Panc1 (cell line): ENCODE measurements at regions not wholly inside any gene's neighbourhood (a gene's known extent, or its start where the extent isn't known, plus 50 kb on each side); places are given as distances from the start of the nearest gene placed in this dataset.

Experiments
- ATAC-seq: fragments of 200-7000 bp; cut with Tn5 transposase; 2 replicates; pipeline ENCODE4 v1.9.1; 2020; ENCODE audit warnings: mild to moderate bottlenecking, moderate library complexity
- BruUV-seq: library from RNA; stranded (reverse); fragments of 400-500 nt; replicated peaks from 2 replicates; lab custom pipeline; 2021; lab: Mats Ljungman, UMichigan
- CTCF ChIA-PET: fragments of 300-600 bp; sonication (Branson Sonifier 250); formaldehyde crosslinking; loops from one replicate; lab custom pipeline; 2022; ENCODE audit warnings: antibody characterized with exemption; lab: Charles Lee
- POLR2A ChIA-PET: fragments of 300-600 bp; sonication (Branson Sonifier 250); formaldehyde crosslinking; loops from one replicate; lab custom pipeline; 2022; ENCODE audit warnings: antibody characterized with exemption; lab: Charles Lee
- DNase-seq: peaks from one replicate; pipeline ENCODE4 v3.0.0-alpha.2; 2010; ENCODE audit warnings: low read depth, low spot score
- H3K27ac ChIP-seq: 2 replicates; pipeline ENCODE4 v1.5.1; 2011; ENCODE audit warnings: mild to moderate bottlenecking, low read length, inconsistent platforms
- H3K27me3 ChIP-seq: fragments of 200-500 bp; sonication (Bioruptor generic); 2 replicates; pipeline ENCODE4 v1.6.0; 2014; ENCODE audit warnings: low read length, inconsistent platforms; ENCODE audit not compliant: control insufficient read depth, insufficient read depth
- H3K36me3 ChIP-seq: fragments of 200-500 bp; sonication (Bioruptor generic); 2 replicates; pipeline ENCODE4 v1.5.1; 2014; ENCODE audit warnings: inconsistent platforms, mild to moderate bottlenecking, low read length, moderate library complexity; ENCODE audit not compliant: control insufficient read depth, insufficient read depth
- H3K4me1 ChIP-seq: 2 replicates; pipeline ENCODE4 v1.5.1; 2011; ENCODE audit warnings: inconsistent platforms, mild to moderate bottlenecking, low read length, moderate library complexity; ENCODE audit not compliant: control insufficient read depth, insufficient read depth
- H3K4me3 ChIP-seq, 2 experiments: 2 replicates each; pipeline ENCODE4 v1.5.1; 2011 to 2012; ENCODE audit warnings: low read depth in 2 of 2, low read length in 2 of 2, mild to moderate bottlenecking in 2 of 2, inconsistent platforms in 1 of 2, moderate library complexity in 1 of 2
- H3K9me3 ChIP-seq: fragments of 200-500 bp; sonication (Bioruptor generic); 2 replicates; pipeline ENCODE4 v1.5.1; 2014; ENCODE audit warnings: low read depth, mild to moderate bottlenecking, inconsistent platforms, low read length, moderate library complexity; ENCODE audit not compliant: control insufficient read depth, insufficient read depth
- POLR2AphosphoS5 ChIP-seq: IDR thresholded peaks from 2 replicates; pipeline ENCODE4 v1.6.1; 2012; ENCODE audit warnings: mild to moderate bottlenecking, low read depth, low read length, moderate library complexity
- REST ChIP-seq, 2 experiments: IDR thresholded peaks; 2 replicates each; pipeline ENCODE4 v1.6.1; 2011 to 2012; ENCODE audit warnings: low read depth in 2 of 2, control low read depth in 1 of 2, low read length in 1 of 2, mild to moderate bottlenecking in 1 of 2, moderate library complexity in 1 of 2; ENCODE audit not compliant: insufficient read depth in 1 of 2
- SIN3A ChIP-seq: IDR thresholded peaks from 2 replicates; pipeline ENCODE4 v1.6.1; 2012; ENCODE audit warnings: low read depth, mild to moderate bottlenecking, low read length, moderate library complexity, borderline replicate concordance; ENCODE audit not compliant: insufficient read depth
- TCF7L2 ChIP-seq: IDR thresholded peaks from 2 replicates; pipeline ENCODE4 v1.6.1; 2011; ENCODE audit warnings: mild to moderate bottlenecking, low read depth, low read length, inconsistent platforms
- in situ Hi-C: cut with HindIII; loops from 2 replicates; pipeline ENCODE4 v1.10.0; 2016; ENCODE audit warnings: low sequenced_read_pairs, low pct_unique_long_range_greater_than_20kb
- intact Hi-C: fragments of 100-400 bp; cut with micrococcal nuclease; formaldehyde crosslinking; loops from one replicate; pipeline ENCODE4 v1.10.0; 2022; ENCODE audit not compliant: unreplicated experiment
- TF ChIP-seq, protein P1 (sequence below): fragments of 450-650 bp; IDR thresholded peaks from 2 replicates; pipeline ENCODE4 v1.5.1; 2017; ENCODE audit warnings: mild to moderate bottlenecking

GRCh38 chr5:108636135-108636853 lies 111.4 kb upstream of the FER start:
- no TSS peak for BruUV-seq
- no peak overlapping the region for H3K27ac ChIP-seq
- ChIA-PET POLR2A (interaction anchor here (0.6 kb wide), 1 partner anchor 1228 kb away, joined by 3 read pairs; no protein-coding TSS in a partner anchor), CTCF (no interaction called here)
- ATAC-seq, result no peak
- no peaks in the 10 kb centered on the region for H3K4me1 ChIP-seq
- peaks cover 3% of the 10 kb centered on the region; the same call in 1 of the 2 replicates for H3K27me3 ChIP-seq
- in situ Hi-C loops (no loop called here), intact Hi-C loops (no loop called here)
- TF ChIP-seq SIN3A, result no peak
- TF ChIP-seq, protein P1, sequence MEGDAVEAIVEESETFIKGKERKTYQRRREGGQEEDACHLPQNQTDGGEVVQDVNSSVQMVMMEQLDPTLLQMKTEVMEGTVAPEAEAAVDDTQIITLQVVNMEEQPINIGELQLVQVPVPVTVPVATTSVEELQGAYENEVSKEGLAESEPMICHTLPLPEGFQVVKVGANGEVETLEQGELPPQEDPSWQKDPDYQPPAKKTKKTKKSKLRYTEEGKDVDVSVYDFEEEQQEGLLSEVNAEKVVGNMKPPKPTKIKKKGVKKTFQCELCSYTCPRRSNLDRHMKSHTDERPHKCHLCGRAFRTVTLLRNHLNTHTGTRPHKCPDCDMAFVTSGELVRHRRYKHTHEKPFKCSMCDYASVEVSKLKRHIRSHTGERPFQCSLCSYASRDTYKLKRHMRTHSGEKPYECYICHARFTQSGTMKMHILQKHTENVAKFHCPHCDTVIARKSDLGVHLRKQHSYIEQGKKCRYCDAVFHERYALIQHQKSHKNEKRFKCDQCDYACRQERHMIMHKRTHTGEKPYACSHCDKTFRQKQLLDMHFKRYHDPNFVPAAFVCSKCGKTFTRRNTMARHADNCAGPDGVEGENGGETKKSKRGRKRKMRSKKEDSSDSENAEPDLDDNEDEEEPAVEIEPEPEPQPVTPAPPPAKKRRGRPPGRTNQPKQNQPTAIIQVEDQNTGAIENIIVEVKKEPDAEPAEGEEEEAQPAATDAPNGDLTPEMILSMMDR, result no peak
- no peak for TF ChIP-seq TCF7L2
- TF ChIP-seq POLR2AphosphoS5, result no peak
- TF ChIP-seq REST (IDR thresholded peaks at IDR 0.05; ENCODE audit: insufficient read depth in 1 of 2, low read depth in 2 of 2, low read length in 1 of 2), result no peak
- H3K4me3 ChIP-seq, result no peak overlapping the region
- no peak for DNase-seq
- H3K36me3 ChIP-seq, result no peaks in the 10 kb centered on the region
- no peaks in the 10 kb centered on the region for H3K9me3 ChIP-seq

DNA sequence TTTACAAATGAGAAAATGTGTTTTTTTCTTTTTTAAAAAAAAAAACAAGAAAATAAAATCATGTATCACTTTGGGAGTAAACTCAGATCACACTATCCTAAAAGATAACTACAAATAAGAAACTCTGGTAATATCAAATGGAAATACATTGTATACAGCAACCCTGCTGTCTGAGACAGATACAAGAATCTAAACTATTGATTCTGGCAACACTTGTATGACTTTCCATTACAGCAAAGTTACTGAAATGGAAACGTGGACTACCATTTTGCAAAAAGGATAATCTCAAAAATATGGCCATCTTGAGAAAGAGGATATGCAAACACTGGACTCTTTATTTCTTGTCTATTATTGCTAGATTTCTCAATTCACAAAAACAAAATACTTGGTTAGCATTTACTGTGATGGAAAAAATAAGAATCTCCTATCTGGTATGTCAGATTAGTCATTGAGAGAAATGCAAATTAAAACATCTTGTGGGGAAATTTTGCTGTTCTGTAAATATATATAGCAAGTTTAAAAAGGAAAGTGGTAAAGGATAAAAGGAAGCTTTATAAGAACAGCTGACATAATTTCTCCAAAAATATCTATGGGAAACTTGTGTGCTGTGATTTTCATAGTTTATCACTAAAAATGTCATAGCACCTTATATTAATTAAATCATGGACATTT lies 112.9 kb upstream of the FER start:
- ATAC-seq (no peak), DNase-seq (no peak)
- POLR2A ChIA-PET, result no interaction called here
- Histone ChIP-seq H3K4me3 (no peak overlapping the region), H3K36me3 (no peaks in the 10 kb centered on the region), H3K4me1 (no peaks in the 10 kb centered on the region), H3K27ac (no peak overlapping the region), H3K27me3 (no peaks in the 10 kb centered on the region), H3K9me3 (no peaks in the 10 kb centered on the region)
- intact Hi-C loops (no loop called here), in situ Hi-C loops (no loop called here)
- BruUV-seq, result no TSS peak
- CTCF ChIA-PET, result no interaction called here
- TF ChIP-seq REST (IDR thresholded peaks at IDR 0.05; ENCODE audit: insufficient read depth in 1 of 2, low read depth in 2 of 2, low read length in 1 of 2) (no peak), POLR2AphosphoS5 (no peak), TCF7L2 (no peak), SIN3A (no peak)
- TF ChIP-seq, protein P1, result no peak
